ENCODE measurements at regions not wholly inside any gene's neighbourhood (a gene's known extent, or its start where the extent isn't known, plus 50 kb on each side); places are given as distances from the start of the nearest gene placed in this dataset.
"Not testable (repeated sequence)": the region's sequence is repeated elsewhere in the genome, so short reads cannot be mapped to it uniquely, and the experiment has no call there.

- H3K4me3 ChIP-seq (replicated peaks; ENCODE audit: low read depth, low read length), result no peak overlapping the region
- no peak for DNase-seq (ENCODE audit: extremely low read depth, low read depth)
- no peak for TF ChIP-seq CTCF (IDR thresholded peaks at IDR 0.05; ENCODE audit: low read depth, low read length, missing control alignments)
Observed at GRCh38 chr4:12375805-12376204, 947.1 kb upstream of the HS3ST1 start.

- H3K4me3 ChIP-seq (replicated peaks; ENCODE audit: low read depth, low read length); DNase-seq (ENCODE audit: extremely low read depth, low read depth): not testable (repeated sequence)
Observed at GRCh38 chr4:12365869-12366268, 937.2 kb upstream of the HS3ST1 start.

GRCh38 chr4:12360391-12360790 lies 931.7 kb upstream of the HS3ST1 start:
- no peak overlapping the region for H3K4me3 ChIP-seq (replicated peaks; ENCODE audit: low read depth, low read length)
- no peak for TF ChIP-seq CTCF (IDR thresholded peaks at IDR 0.05; ENCODE audit: low read depth, low read length, missing control alignments)
- no peak for DNase-seq (ENCODE audit: extremely low read depth, low read depth)

- no peak for DNase-seq (ENCODE audit: extremely low read depth, low read depth)
- TF ChIP-seq CTCF (IDR thresholded peaks at IDR 0.05; ENCODE audit: low read depth, low read length, missing control alignments), result no peak
Observed at GRCh38 chr4:12359420-12359819, 930.7 kb upstream of the HS3ST1 start.

GRCh38 chr4:12333083-12333482 lies 904.4 kb upstream of the HS3ST1 start:
- DNase-seq (ENCODE audit: extremely low read depth, low read depth); H3K4me3 ChIP-seq (replicated peaks; ENCODE audit: low read depth, low read length): not testable (repeated sequence)

More at GRCh38 chr4:12359420-12359819, 930.7 kb upstream of the HS3ST1 start:
- no peak overlapping the region for H3K4me3 ChIP-seq (replicated peaks; ENCODE audit: low read depth, low read length)

- no peak for DNase-seq (ENCODE audit: extremely low read depth, low read depth)
- TF ChIP-seq CTCF (IDR thresholded peaks at IDR 0.05; ENCODE audit: low read depth, low read length, missing control alignments), result no peak
- no peak overlapping the region for H3K4me3 ChIP-seq (replicated peaks; ENCODE audit: low read depth, low read length)
Observed at GRCh38 chr4:12324965-12325364, 896.3 kb upstream of the HS3ST1 start.

- no peak for DNase-seq (ENCODE audit: extremely low read depth, low read depth)
- TF ChIP-seq CTCF (IDR thresholded peaks at IDR 0.05; ENCODE audit: low read depth, low read length, missing control alignments), result no peak
- H3K4me3 ChIP-seq (replicated peaks; ENCODE audit: low read depth, low read length), result no peak overlapping the region
Observed at GRCh38 chr4:12319765-12320164, 891.1 kb upstream of the HS3ST1 start.

GRCh38 chr4:12304905-12305304 lies 876.2 kb upstream of the HS3ST1 start:
- H3K4me3 ChIP-seq (replicated peaks; ENCODE audit: low read depth, low read length), result no peak overlapping the region
- TF ChIP-seq CTCF (IDR thresholded peaks at IDR 0.05; ENCODE audit: low read depth, low read length, missing control alignments), result no peak
- no peak for DNase-seq (ENCODE audit: extremely low read depth, low read depth)

All from HFF-Myc (cell line).